GM12892 (cell line): ENCODE measurements at regions not wholly inside any gene's neighbourhood (a gene's known extent, or its start where the extent isn't known, plus 50 kb on each side); places are given as distances from the start of the nearest gene placed in this dataset.

Experiments used
- DNase-seq: peaks from one replicate; pipeline ENCODE4 v3.0.0; 2011; ENCODE audit not compliant: insufficient read length
- FAIRE-seq: peaks from 2 replicates; lab custom pipeline; 2011; peaks lifted over from hg19 to GRCh38; lab: Jason Lieb, UNC
- POLR2A ChIP-seq: IDR thresholded peaks from 2 replicates; pipeline ENCODE4 v1.6.1; 2011; ENCODE audit warnings: low read depth, low read length, control low read depth
- POLR2AphosphoS5 ChIP-seq: IDR thresholded peaks from 2 replicates; pipeline ENCODE4 v1.6.1; 2011; ENCODE audit warnings: low read depth, low read length, control low read depth
- TAF1 ChIP-seq: IDR thresholded peaks from 2 replicates; pipeline ENCODE4 v1.6.1; 2011; ENCODE audit warnings: low read depth, mild to moderate bottlenecking, control low read depth, low read length, borderline replicate concordance

GRCh38 chr20:17810062-17810631 lies 110.4 kb downstream of the BANF2 start:
- DNase-seq (no peak), FAIRE-seq (no peak)
- TF ChIP-seq POLR2A (no peak), TAF1 (no peak), POLR2AphosphoS5 (no peak)

GRCh38 chr20:17809362-17810061 lies 109.7 kb downstream of the BANF2 start:
- FAIRE-seq, result no peak
- no peak for DNase-seq
- TF ChIP-seq POLR2AphosphoS5 (no peak), TAF1 (no peak), POLR2A (no peak)

- no peak for DNase-seq
- FAIRE-seq, result no peak
- TF ChIP-seq TAF1 (no peak), POLR2A (no peak), POLR2AphosphoS5 (no peak)
These were observed 109.0 kb downstream of the BANF2 start for GRCh38 chr20:17808782-17809181.

GRCh38 chr20:17808357-17808756 lies 108.6 kb downstream of the BANF2 start:
- TF ChIP-seq TAF1, result no peak
- FAIRE-seq (no peak), DNase-seq (no peak)

GRCh38 chr20:17807651-17808050 lies 107.9 kb downstream of the BANF2 start:
- FAIRE-seq, result no peak
- no peak for DNase-seq
- TF ChIP-seq TAF1 (no peak), POLR2A (no peak), POLR2AphosphoS5 (no peak)

GRCh38 chr20:17806739-17807441 lies 107.1 kb downstream of the BANF2 start:
- TF ChIP-seq TAF1 (no peak), POLR2A (no peak), POLR2AphosphoS5 (no peak)
- DNase-seq (no peak), FAIRE-seq (no peak)

GRCh38 chr20:17806107-17806506 lies 106.3 kb downstream of the BANF2 start:
- TF ChIP-seq POLR2A (no peak), POLR2AphosphoS5 (no peak), TAF1 (no peak)
- DNase-seq (no peak), FAIRE-seq (no peak)

- DNase-seq (no peak), FAIRE-seq (no peak)
- TF ChIP-seq POLR2A, result no peak
- TF ChIP-seq TAF1, result no peak
- TF ChIP-seq POLR2AphosphoS5, result no peak
These were observed 104.0 kb downstream of the BANF2 start for GRCh38 chr20:17803765-17804164.

GRCh38 chr20:17799575-17800227 lies 99.9 kb downstream of the BANF2 start:
- DNase-seq (no peak), FAIRE-seq (no peak)
- TF ChIP-seq TAF1 (no peak), POLR2AphosphoS5 (no peak), POLR2A (no peak)

- FAIRE-seq (no peak), DNase-seq (no peak)
- no peak for TF ChIP-seq POLR2A
- TF ChIP-seq TAF1, result no peak
- TF ChIP-seq POLR2AphosphoS5, result no peak
These were observed 98.8 kb downstream of the BANF2 start for GRCh38 chr20:17798601-17799000.

GRCh38 chr20:17797579-17797978 lies 97.8 kb downstream of the BANF2 start:
- FAIRE-seq (no peak), DNase-seq (no peak)
- TF ChIP-seq POLR2AphosphoS5 (no peak), TAF1 (no peak), POLR2A (no peak)
